ENCODE measurements at regions not wholly inside any gene's neighbourhood (a gene's known extent, or its start where the extent isn't known, plus 50 kb on each side); places are given as distances from the start of the nearest gene placed in this dataset.
"Not testable (repeated sequence)": the region's sequence is repeated elsewhere in the genome, so short reads cannot be mapped to it uniquely, and the experiment has no call there.

- DNase-seq (ENCODE audit: low spot score), result no peak
- TF ChIP-seq CTCF (IDR thresholded peaks at IDR 0.05; ENCODE audit: extremely low read depth, insufficient read depth, missing control alignments), result no peak
- in situ Hi-C loops (cut with MboI; ENCODE audit: low pct_unique_long_range_greater_than_20kb, low sequenced_read_pairs, unreplicated experiment), result no loop called here
Observed at GRCh38 chr2:228786901-228787300, 484.2 kb downstream of the PID1 start.

- in situ Hi-C loops (cut with MboI; ENCODE audit: low pct_unique_long_range_greater_than_20kb, low sequenced_read_pairs, unreplicated experiment), result no loop called here
- no peak for DNase-seq (ENCODE audit: low spot score)
Observed at GRCh38 chr2:228782281-228782680, 488.8 kb downstream of the PID1 start.

GRCh38 chr2:228777855-228778355 is 493.2 kb downstream of the PID1 start:
- no peak for DNase-seq (ENCODE audit: low spot score)
- TF ChIP-seq CTCF (IDR thresholded peaks at IDR 0.05; ENCODE audit: extremely low read depth, insufficient read depth, missing control alignments), result no peak
- in situ Hi-C loops (cut with MboI; ENCODE audit: low pct_unique_long_range_greater_than_20kb, low sequenced_read_pairs, unreplicated experiment), result no loop called here

More at GRCh38 chr2:228782281-228782680, 488.8 kb downstream of the PID1 start:
- TF ChIP-seq CTCF (IDR thresholded peaks at IDR 0.05; ENCODE audit: extremely low read depth, insufficient read depth, missing control alignments), result no peak

- TF ChIP-seq CTCF (IDR thresholded peaks at IDR 0.05; ENCODE audit: extremely low read depth, insufficient read depth, missing control alignments), result no peak
- in situ Hi-C loops (cut with MboI; ENCODE audit: low pct_unique_long_range_greater_than_20kb, low sequenced_read_pairs, unreplicated experiment), result no loop called here
Observed at GRCh38 chr2:228774548-228774947, 496.5 kb downstream of the PID1 start.

GRCh38 chr2:228771774-228772173 is 499.3 kb downstream of the PID1 start:
- DNase-seq (ENCODE audit: low spot score), result no peak
- TF ChIP-seq CTCF (IDR thresholded peaks at IDR 0.05; ENCODE audit: extremely low read depth, insufficient read depth, missing control alignments), result no peak
- in situ Hi-C loops (cut with MboI; ENCODE audit: low pct_unique_long_range_greater_than_20kb, low sequenced_read_pairs, unreplicated experiment), result no loop called here

More at GRCh38 chr2:228774548-228774947, 496.5 kb downstream of the PID1 start:
- DNase-seq (ENCODE audit: low spot score), result no peak

GRCh38 chr2:228771315-228771714 is 499.8 kb downstream of the PID1 start:
- in situ Hi-C loops (cut with MboI; ENCODE audit: low pct_unique_long_range_greater_than_20kb, low sequenced_read_pairs, unreplicated experiment), result no loop called here
- TF ChIP-seq CTCF (IDR thresholded peaks at IDR 0.05; ENCODE audit: extremely low read depth, insufficient read depth, missing control alignments), result no peak
- DNase-seq (ENCODE audit: low spot score), result no peak

GRCh38 chr2:228768818-228769217 is 502.3 kb downstream of the PID1 start:
- in situ Hi-C loops (cut with MboI; ENCODE audit: low pct_unique_long_range_greater_than_20kb, low sequenced_read_pairs, unreplicated experiment), result no loop called here
- DNase-seq (ENCODE audit: low spot score), result no peak

GRCh38 chr2:228768141-228768540 is 502.9 kb downstream of the PID1 start:
- DNase-seq (ENCODE audit: low spot score); in situ Hi-C loops (cut with MboI; ENCODE audit: low pct_unique_long_range_greater_than_20kb, low sequenced_read_pairs, unreplicated experiment): not testable (repeated sequence)

More at GRCh38 chr2:228768818-228769217, 502.3 kb downstream of the PID1 start:
- no peak for TF ChIP-seq CTCF (IDR thresholded peaks at IDR 0.05; ENCODE audit: extremely low read depth, insufficient read depth, missing control alignments)

All from GM13977 (cell line).